ENCODE measurements at regions not wholly inside any gene's neighbourhood (a gene's known extent, or its start where the extent isn't known, plus 50 kb on each side); places are given as distances from the start of the nearest gene placed in this dataset.

GRCh38 chr4:157575339-157575738 is 354.8 kb downstream of the GRIA2 start:
- H3K79me2 ChIP-seq (ENCODE audit: control insufficient read depth, low read length), result no peaks in the 10 kb centered on the region
- no peak overlapping the region for H3K27ac ChIP-seq (ENCODE audit: low read depth, low read length)
- H3K4me3 ChIP-seq (ENCODE audit: low read length), result no peak overlapping the region
- H3K36me3 ChIP-seq (ENCODE audit: control insufficient read depth, low read length), result no peaks in the 10 kb centered on the region
- H3F3A ChIP-seq (ENCODE audit: control insufficient read depth, insufficient read depth), result no peaks in the 10 kb centered on the region
- TF ChIP-seq CTCF (IDR thresholded peaks at IDR 0.05; ENCODE audit: low read depth, low read length, poor library complexity, severe bottlenecking) (no peak), EZH2phosphoT487 (IDR thresholded peaks at IDR 0.05; ENCODE audit: borderline replicate concordance, low read length) (no peak)
- H4K20me1 ChIP-seq (ENCODE audit: control insufficient read depth, insufficient read depth, low read depth, low read length), result no peaks in the 10 kb centered on the region
- no peaks in the 10 kb centered on the region for H3K9me2 ChIP-seq (replicated peaks; ENCODE audit: control insufficient read depth, low read length)
- no peaks in the 10 kb centered on the region for H3K27me3 ChIP-seq (ENCODE audit: control insufficient read depth, low read length)
- H3K4me2 ChIP-seq (ENCODE audit: low read length), result no peak overlapping the region
- no peaks in the 10 kb centered on the region for H3K4me1 ChIP-seq (ENCODE audit: control insufficient read depth, low read length)
- no peaks in the 10 kb centered on the region; the same call in 1 of the 2 replicates for H3K9me3 ChIP-seq (ENCODE audit: control insufficient read depth, insufficient read depth, low read length)

GRCh38 chr4:157574606-157575005 is 354.1 kb downstream of the GRIA2 start:
- Histone ChIP-seq H3K4me3 (ENCODE audit: low read length) (no peak overlapping the region), H3K27me3 (ENCODE audit: control insufficient read depth, low read length) (no peaks in the 10 kb centered on the region), H3F3A (ENCODE audit: control insufficient read depth, insufficient read depth) (no peaks in the 10 kb centered on the region), H4K20me1 (ENCODE audit: control insufficient read depth, insufficient read depth, low read depth, low read length) (no peaks in the 10 kb centered on the region), H3K27ac (ENCODE audit: low read depth, low read length) (no peak overlapping the region), H3K36me3 (ENCODE audit: control insufficient read depth, low read length) (no peaks in the 10 kb centered on the region), H3K9me3 (ENCODE audit: control insufficient read depth, insufficient read depth, low read length) (no peaks in the 10 kb centered on the region; the same call in 1 of the 2 replicates), H3K4me2 (ENCODE audit: low read length) (no peak overlapping the region), H3K4me1 (ENCODE audit: control insufficient read depth, low read length) (no peaks in the 10 kb centered on the region), H3K9me2 (replicated peaks; ENCODE audit: control insufficient read depth, low read length) (no peaks in the 10 kb centered on the region), H3K79me2 (ENCODE audit: control insufficient read depth, low read length) (no peaks in the 10 kb centered on the region)
- TF ChIP-seq EZH2phosphoT487 (IDR thresholded peaks at IDR 0.05; ENCODE audit: borderline replicate concordance, low read length) (no peak), CTCF (IDR thresholded peaks at IDR 0.05; ENCODE audit: low read depth, low read length, poor library complexity, severe bottlenecking) (no peak)

- no peak overlapping the region for H3K27ac ChIP-seq (ENCODE audit: low read depth, low read length)
- H3K9me3 ChIP-seq (ENCODE audit: control insufficient read depth, insufficient read depth, low read length), result no peaks in the 10 kb centered on the region; the same call in 1 of the 2 replicates
- no peaks in the 10 kb centered on the region for H3K79me2 ChIP-seq (ENCODE audit: control insufficient read depth, low read length)
- H3F3A ChIP-seq (ENCODE audit: control insufficient read depth, insufficient read depth), result no peaks in the 10 kb centered on the region
- no peaks in the 10 kb centered on the region for H3K36me3 ChIP-seq (ENCODE audit: control insufficient read depth, low read length)
- no peaks in the 10 kb centered on the region for H3K9me2 ChIP-seq (replicated peaks; ENCODE audit: control insufficient read depth, low read length)
- no peak for TF ChIP-seq EZH2phosphoT487 (IDR thresholded peaks at IDR 0.05; ENCODE audit: borderline replicate concordance, low read length)
- TF ChIP-seq CTCF (IDR thresholded peaks at IDR 0.05; ENCODE audit: low read depth, low read length, poor library complexity, severe bottlenecking), result no peak
- no peaks in the 10 kb centered on the region for H3K4me1 ChIP-seq (ENCODE audit: control insufficient read depth, low read length)
- no peak overlapping the region for H3K4me3 ChIP-seq (ENCODE audit: low read length)
- no peaks in the 10 kb centered on the region for H3K27me3 ChIP-seq (ENCODE audit: control insufficient read depth, low read length)
- H3K4me2 ChIP-seq (ENCODE audit: low read length), result no peak overlapping the region
- no peaks in the 10 kb centered on the region for H4K20me1 ChIP-seq (ENCODE audit: control insufficient read depth, insufficient read depth, low read depth, low read length)
Observed at GRCh38 chr4:157572951-157573350, 352.4 kb downstream of the GRIA2 start.

All from DOHH2 (cell line).